Bronchial epithelial cell (primary cell): ENCODE measurements at regions not wholly inside any gene's neighbourhood (a gene's known extent, or its start where the extent isn't known, plus 50 kb on each side); places are given as distances from the start of the nearest gene placed in this dataset.

Experiments
- DNase-seq: peaks from one replicate; pipeline ENCODE4 v3.0.0-alpha.2; 2010; ENCODE audit warnings: low read depth
- FAIRE-seq: peaks from 2 replicates; lab custom pipeline; 2011; peaks lifted over from hg19 to GRCh38; lab: Jason Lieb, UNC
- H3K27me3 ChIP-seq: 2 replicates; pipeline ENCODE4 v1.5.1; 2011; ENCODE audit warnings: low read length; ENCODE audit not compliant: control insufficient read depth, insufficient read depth
- H3K36me3 ChIP-seq: 2 replicates; pipeline ENCODE4 v1.5.1; 2011; ENCODE audit warnings: low read length; ENCODE audit not compliant: control insufficient read depth, insufficient read depth
- H3K4me3 ChIP-seq: 2 replicates; pipeline ENCODE4 v1.5.1; 2011; ENCODE audit warnings: mild to moderate bottlenecking, low read depth, low read length, control low read depth
- CTCF ChIP-seq: IDR thresholded peaks from 2 replicates; pipeline ENCODE4 v1.5.1; 2011; ENCODE audit warnings: mild to moderate bottlenecking, moderate library complexity, low read length, control low read depth, inconsistent platforms; ENCODE audit not compliant: insufficient read depth, severe bottlenecking

- FAIRE-seq, result no peak
- H3K4me3 ChIP-seq, result no peak overlapping the region
- no peaks in the 10 kb centered on the region for H3K36me3 ChIP-seq
- TF ChIP-seq CTCF, result no peak
- peak; percentile 97 for DNase-seq
- no peaks in the 10 kb centered on the region for H3K27me3 ChIP-seq
Measured at GRCh38 chr14:89000007-89000942, 175.8 kb downstream of the TTC8 start.

- TF ChIP-seq CTCF, result no peak
- Histone ChIP-seq H3K36me3 (no peaks in the 10 kb centered on the region), H3K4me3 (no peak overlapping the region), H3K27me3 (no peaks in the 10 kb centered on the region)
- no peak for FAIRE-seq
- DNase-seq, result peak; percentile 92
Measured at GRCh38 chr14:89004166-89004565, 179.7 kb downstream of the TTC8 start.

GRCh38 chr14:89007906-89008305, 183.5 kb downstream of the TTC8 start:
- TF ChIP-seq CTCF, result no peak
- no peaks in the 10 kb centered on the region for H3K27me3 ChIP-seq
- H3K36me3 ChIP-seq, result no peaks in the 10 kb centered on the region
- peak; percentile 40 for DNase-seq
- no peak overlapping the region for H3K4me3 ChIP-seq
- no peak for FAIRE-seq

GRCh38 chr14:89011355-89012281, 187.2 kb downstream of the TTC8 start:
- no peak for DNase-seq
- no peaks in the 10 kb centered on the region for H3K36me3 ChIP-seq
- H3K27me3 ChIP-seq, result no peaks in the 10 kb centered on the region
- no peak for TF ChIP-seq CTCF
- H3K4me3 ChIP-seq, result peak overlapping the region; percentile 18
- FAIRE-seq, result no peak

GRCh38 chr14:89012282-89013097, 188.0 kb downstream of the TTC8 start:
- TF ChIP-seq CTCF, result no peak
- Histone ChIP-seq H3K36me3 (no peaks in the 10 kb centered on the region), H3K4me3 (peak overlapping the region; percentile 18), H3K27me3 (no peaks in the 10 kb centered on the region)
- no peak for DNase-seq
- FAIRE-seq, result no peak
